T-helper 17 cell (primary cell): ENCODE measurements at regions not wholly inside any gene's neighbourhood (a gene's known extent, or its start where the extent isn't known, plus 50 kb on each side); places are given as distances from the start of the nearest gene placed in this dataset.
"Not testable (repeated sequence)": the region's sequence is repeated elsewhere in the genome, so short reads cannot be mapped to it uniquely, and the experiment has no call there.

ENCODE experiments used
- ATAC-seq: fragments of 150-1000 bp; cut with Tn5 transposase; 2 replicates; pipeline ENCODE4 v1.10.0; 2021; ENCODE audit warnings: mild to moderate bottlenecking, moderate library complexity
- DNase-seq, 3 donors: peaks; one replicate each; pipeline versions ENCODE4 v3.0.0 to v3.0.0-alpha.2; 2020 to 2021
- H3K9me3 ChIP-seq: one replicate; pipeline ENCODE4 v1.7.0; 2013; ENCODE audit warnings: low read length, mild to moderate bottlenecking; ENCODE audit not compliant: control insufficient read depth, poor library complexity, severe bottlenecking
- H3K27ac Mint-ChIP-seq: one replicate; pipeline ENCODE4 v1.8.0; 2022; ENCODE audit warnings: mild to moderate bottlenecking, moderate library complexity, mixed read lengths
- H3K27me3 Mint-ChIP-seq: one replicate; pipeline ENCODE4 v1.8.0; 2022; ENCODE audit warnings: mixed read lengths
- H3K36me3 Mint-ChIP-seq: one replicate; pipeline ENCODE4 v1.8.0; 2022; ENCODE audit warnings: low read depth, mixed read lengths
- H3K4me1 Mint-ChIP-seq: one replicate; pipeline ENCODE4 v1.8.0; 2022; ENCODE audit warnings: mild to moderate bottlenecking, mixed read lengths
- H3K4me3 Mint-ChIP-seq: one replicate; pipeline ENCODE4 v1.8.0; 2022; ENCODE audit warnings: mild to moderate bottlenecking, moderate library complexity, mixed read lengths

GRCh38 chr13:111573801-111574200 is 253.4 kb downstream of the TEX29 start:
- no peak for DNase-seq
- peaks cover 3% of the 10 kb centered on the region for H3K9me3 ChIP-seq
- Mint-ChIP-seq H3K27me3 (peaks cover 6% of the 10 kb centered on the region), H3K4me1 (no peaks in the 10 kb centered on the region), H3K27ac (no peak overlapping the region), H3K36me3 (no peaks in the 10 kb centered on the region), H3K4me3 (no peak overlapping the region)
- ATAC-seq = no peak

GRCh38 chr13:111575276-111575675 is 254.8 kb downstream of the TEX29 start:
- Mint-ChIP-seq H3K36me3 (no peaks in the 10 kb centered on the region), H3K4me1 (no peaks in the 10 kb centered on the region), H3K27me3 (no peaks in the 10 kb centered on the region), H3K27ac (no peak overlapping the region), H3K4me3 (no peak overlapping the region)
- ATAC-seq = no peak
- H3K9me3 ChIP-seq = peaks cover 3% of the 10 kb centered on the region
- DNase-seq = no peak

GRCh38 chr13:111575719-111576118 is 255.3 kb downstream of the TEX29 start:
- ATAC-seq (no peak), DNase-seq (no peak)
- Mint-ChIP-seq H3K27me3 (no peaks in the 10 kb centered on the region), H3K27ac (no peak overlapping the region), H3K4me3 (no peak overlapping the region), H3K4me1 (no peaks in the 10 kb centered on the region), H3K36me3 (no peaks in the 10 kb centered on the region)
- H3K9me3 ChIP-seq = peaks cover 3% of the 10 kb centered on the region

GRCh38 chr13:111577208-111577828 is 256.9 kb downstream of the TEX29 start:
- DNase-seq = no peak
- peaks cover 3% of the 10 kb centered on the region for H3K9me3 ChIP-seq
- Mint-ChIP-seq H3K27ac (no peak overlapping the region), H3K4me1 (no peaks in the 10 kb centered on the region), H3K27me3 (peaks cover 1% of the 10 kb centered on the region), H3K36me3 (no peaks in the 10 kb centered on the region), H3K4me3 (no peak overlapping the region)
- no peak for ATAC-seq

GRCh38 chr13:111577956-111578605 is 257.6 kb downstream of the TEX29 start:
- Mint-ChIP-seq H3K27ac (no peak overlapping the region), H3K36me3 (no peaks in the 10 kb centered on the region), H3K4me1 (no peaks in the 10 kb centered on the region), H3K27me3 (peaks cover 9% of the 10 kb centered on the region), H3K4me3 (no peak overlapping the region)
- ATAC-seq (no peak), DNase-seq (no peak)
- H3K9me3 ChIP-seq = peaks cover 3% of the 10 kb centered on the region

GRCh38 chr13:111584101-111584672 is 263.7 kb downstream of the TEX29 start:
- H3K27ac Mint-ChIP-seq = no peak overlapping the region
- H3K9me3 ChIP-seq = peaks cover 3% of the 10 kb centered on the region
- ATAC-seq (no peak), DNase-seq (no peak)
- H3K27me3 Mint-ChIP-seq = peaks cover 30% of the 10 kb centered on the region
- H3K36me3 Mint-ChIP-seq = no peaks in the 10 kb centered on the region
- no peak overlapping the region for H3K4me3 Mint-ChIP-seq
- H3K4me1 Mint-ChIP-seq = no peaks in the 10 kb centered on the region

- no peaks in the 10 kb centered on the region for H3K4me1 Mint-ChIP-seq
- ATAC-seq (no peak), DNase-seq (no peak)
- peaks cover 3% of the 10 kb centered on the region for H3K9me3 ChIP-seq
- no peak overlapping the region for H3K27ac Mint-ChIP-seq
- no peaks in the 10 kb centered on the region for H3K36me3 Mint-ChIP-seq
- peaks cover 30% of the 10 kb centered on the region for H3K27me3 Mint-ChIP-seq
- H3K4me3 Mint-ChIP-seq = no peak overlapping the region
Measured at GRCh38 chr13:111584870-111585269, 264.4 kb downstream of the TEX29 start.

- H3K4me3 Mint-ChIP-seq = no peak overlapping the region
- DNase-seq (no peak), ATAC-seq (no peak)
- H3K27ac Mint-ChIP-seq = no peak overlapping the region
- H3K4me1 Mint-ChIP-seq = no peaks in the 10 kb centered on the region
- no peaks in the 10 kb centered on the region for H3K36me3 Mint-ChIP-seq
- peaks cover 3% of the 10 kb centered on the region for H3K9me3 ChIP-seq
- H3K27me3 Mint-ChIP-seq = peaks cover 30% of the 10 kb centered on the region
Measured at GRCh38 chr13:111586291-111586690, 265.8 kb downstream of the TEX29 start.

- Mint-ChIP-seq H3K4me3 (no peak overlapping the region), H3K36me3 (no peaks in the 10 kb centered on the region), H3K27me3 (peaks cover 29% of the 10 kb centered on the region), H3K27ac (no peak overlapping the region), H3K4me1 (no peaks in the 10 kb centered on the region)
- ATAC-seq = no peak
- peaks cover 3% of the 10 kb centered on the region for H3K9me3 ChIP-seq
- DNase-seq = no peak
Measured at GRCh38 chr13:111587249-111587648, 266.8 kb downstream of the TEX29 start.

- Mint-ChIP-seq H3K36me3 (no peaks in the 10 kb centered on the region), H3K27ac (no peak overlapping the region), H3K27me3 (peaks cover 9% of the 10 kb centered on the region), H3K4me1 (no peaks in the 10 kb centered on the region), H3K4me3 (no peak overlapping the region)
- peaks cover 3% of the 10 kb centered on the region for H3K9me3 ChIP-seq
- DNase-seq (no peak), ATAC-seq (no peak)
Measured at GRCh38 chr13:111589321-111589720, 268.9 kb downstream of the TEX29 start.

- no peak overlapping the region for H3K27ac Mint-ChIP-seq
- no peak overlapping the region for H3K4me3 Mint-ChIP-seq
- ATAC-seq = no peak
Measured at GRCh38 chr13:111589992-111590391, 269.6 kb downstream of the TEX29 start.

GRCh38 chr13:111590796-111591195 is 270.4 kb downstream of the TEX29 start:
- peaks cover 3% of the 10 kb centered on the region for H3K9me3 ChIP-seq
- no peaks in the 10 kb centered on the region for H3K4me1 Mint-ChIP-seq
- DNase-seq (no peak), ATAC-seq (no peak)
- H3K27me3 Mint-ChIP-seq = peaks cover 10% of the 10 kb centered on the region
- no peaks in the 10 kb centered on the region for H3K36me3 Mint-ChIP-seq
- H3K4me3 Mint-ChIP-seq = no peak overlapping the region
- H3K27ac Mint-ChIP-seq = no peak overlapping the region

More at GRCh38 chr13:111589992-111590391, 269.6 kb downstream of the TEX29 start:
- peaks cover 3% of the 10 kb centered on the region for H3K9me3 ChIP-seq
- Mint-ChIP-seq H3K36me3 (no peaks in the 10 kb centered on the region), H3K4me1 (no peaks in the 10 kb centered on the region), H3K27me3 (peaks cover 5% of the 10 kb centered on the region)
- no peak for DNase-seq

GRCh38 chr13:111593490-111593889 is 273.0 kb downstream of the TEX29 start:
- not testable (repeated sequence) for H3K4me1 Mint-ChIP-seq, DNase-seq, H3K9me3 ChIP-seq, H3K27ac Mint-ChIP-seq, ATAC-seq, H3K36me3 Mint-ChIP-seq, H3K4me3 Mint-ChIP-seq
- peaks cover 11% of the 10 kb centered on the region for H3K27me3 Mint-ChIP-seq

GRCh38 chr13:111594606-111595005 is 274.2 kb downstream of the TEX29 start:
- Mint-ChIP-seq H3K27me3 (peaks cover 22% of the 10 kb centered on the region), H3K27ac (no peak overlapping the region), H3K36me3 (peaks cover 1% of the 10 kb centered on the region), H3K4me1 (no peaks in the 10 kb centered on the region), H3K4me3 (no peak overlapping the region)
- no peaks in the 10 kb centered on the region for H3K9me3 ChIP-seq
- no peak for DNase-seq
- no peak for ATAC-seq
